A549 (cell line): ENCODE measurements at regions not wholly inside any gene's neighbourhood (a gene's known extent, or its start where the extent isn't known, plus 50 kb on each side); places are given as distances from the start of the nearest gene placed in this dataset.

Source experiments
- ATAC-seq, 2 experiments: fragments of 200-7000 bp in 1 of 2; fragments of >200 bp in 1 of 2; cut with Nextera tagmentation in 1 of 2; cut with Tn5 transposase in 1 of 2; 3 replicates each; pipeline versions ENCODE4 v1.8.0 to v1.9.1; 2018 to 2020; ENCODE audit warnings: mild to moderate bottlenecking in 1 of 2, moderate library complexity in 1 of 2
- CTCF ChIA-PET: fragments of 300-600 bp; sonication (Branson Sonifier 250); formaldehyde crosslinking; extraction: SDS; loops from one replicate; lab custom pipeline; 2021; ENCODE audit warnings: antibody characterized with exemption, inconsistent platforms; lab: Yijun Ruan, JAX
- POLR2A ChIA-PET: fragments of 350-600 bp; formaldehyde crosslinking; extraction: SDS; loops from one replicate; lab custom pipeline; 2021; ENCODE audit warnings: antibody characterized with exemption, inconsistent platforms; lab: Yijun Ruan, JAX
- DNase-seq, 2 experiments: peaks; one replicate each; pipeline versions ENCODE4 v3.0.0 to v3.0.0-alpha.2; 2011 to 2016; ENCODE audit warnings: low read depth in 1 of 2, low spot score in 1 of 2
- FAIRE-seq: peaks from 2 replicates; lab custom pipeline; 2011; peaks lifted over from hg19 to GRCh38; lab: Jason Lieb, UNC
- H3K27ac ChIP-seq, 2 experiments: fragments of >200 bp; sonication (Bioruptor Twin); formaldehyde crosslinking; 3 replicates each; pipeline ENCODE4 v1.5.1; 2016 to 2017
- H3K4me1 ChIP-seq: fragments of >200 bp; sonication (Bioruptor Twin); formaldehyde crosslinking; 3 replicates; pipeline ENCODE4 v1.6.1; 2016
- H3K4me2 ChIP-seq: fragments of >200 bp; sonication (Bioruptor Twin); formaldehyde crosslinking; 3 replicates; pipeline ENCODE4 v1.6.1; 2016
- H3K4me3 ChIP-seq: fragments of >200 bp; sonication (Bioruptor Twin); formaldehyde crosslinking; 3 replicates; pipeline ENCODE4 v1.5.1; 2016
- H3K9me3 ChIP-seq: fragments of >200 bp; sonication (Bioruptor Twin); formaldehyde crosslinking; 3 replicates; pipeline ENCODE4 v1.6.1; 2016
- BHLHE40 ChIP-seq: IDR thresholded peaks from 2 replicates; pipeline ENCODE4 v1.6.1; 2012; ENCODE audit warnings: low read depth, low read length, inconsistent platforms
- CEBPB ChIP-seq, 2 experiments: fragments of >200 bp in 1 of 2; sonication (Bioruptor Twin) in 1 of 2; formaldehyde crosslinking in 1 of 2; IDR thresholded peaks; 2 replicates each; pipeline ENCODE4 v1.6.1; 2012 to 2016
- CHD4 ChIP-seq: fragments of 200-600 bp; sonication (generic); IDR thresholded peaks from 2 replicates; pipeline ENCODE4 v1.6.1; 2016; ENCODE audit warnings: antibody characterized with exemption, mild to moderate bottlenecking, borderline replicate concordance
- EHF ChIP-seq: fragments of 250-450 bp; sonication (Bioruptor Pico); IDR thresholded peaks from 2 replicates; pipeline ENCODE4 v1.5.0; 2020; ENCODE audit warnings: mild to moderate bottlenecking
- ESRRA ChIP-seq: fragments of 150-350 bp; IDR thresholded peaks from 2 replicates; pipeline ENCODE4 v1.6.1; 2014; ENCODE audit warnings: mild to moderate bottlenecking, low read length, borderline replicate concordance
- HDAC2 ChIP-seq: fragments of 200-600 bp; sonication (generic); IDR thresholded peaks from 2 replicates; pipeline ENCODE4 v1.6.1; 2016
- JUNB ChIP-seq: fragments of >200 bp; sonication (Bioruptor Twin); formaldehyde crosslinking; IDR thresholded peaks from 2 replicates; pipeline ENCODE4 v1.6.1; 2016
- MYC ChIP-seq: IDR thresholded peaks from 2 replicates; pipeline ENCODE4 v1.6.1; 2012; ENCODE audit warnings: mild to moderate bottlenecking, inconsistent platforms, low read length, improper control_type of control experiment, borderline replicate concordance
- POLR2AphosphoS2 ChIP-seq: conservative IDR thresholded peaks from 2 replicates; pipeline ENCODE4 v1.6.1; 2012; ENCODE audit warnings: low read length, improper control_type of control experiment, inconsistent platforms
- RARB ChIP-seq: fragments of 250-450 bp; sonication (Bioruptor Pico); IDR thresholded peaks from 2 replicates; pipeline ENCODE4 v1.8.0; 2021; ENCODE audit warnings: mild to moderate bottlenecking, moderate library complexity
- RCOR1 ChIP-seq: fragments of 150-350 bp; IDR thresholded peaks from 2 replicates; pipeline ENCODE4 v1.6.1; 2014; ENCODE audit warnings: antibody characterized with exemption, low read length, low read depth
- RNF2 ChIP-seq: fragments of 200-600 bp; sonication (generic); IDR thresholded peaks from 2 replicates; pipeline ENCODE4 v1.6.1; 2016; ENCODE audit warnings: low read depth, mild to moderate bottlenecking, antibody characterized with exemption, moderate library complexity, borderline replicate concordance
- SREBF2 ChIP-seq: fragments of 450-650 bp; IDR thresholded peaks from 2 replicates; pipeline ENCODE4 v1.6.1; 2014; ENCODE audit warnings: mild to moderate bottlenecking, moderate library complexity
- TFCP2L1 ChIP-seq: fragments of 250-450 bp; sonication (Bioruptor Pico); IDR thresholded peaks from 2 replicates; pipeline ENCODE4 v1.5.0; 2021; ENCODE audit warnings: mild to moderate bottlenecking
- TP53 ChIP-seq: fragments of 250-450 bp; sonication (Bioruptor Pico); IDR thresholded peaks from 2 replicates; pipeline ENCODE4 v1.5.0; 2021; ENCODE audit warnings: mild to moderate bottlenecking, moderate library complexity
- ZC3H11A ChIP-seq: fragments of 450-650 bp; IDR thresholded peaks from 2 replicates; pipeline ENCODE4 v1.6.1; 2014; ENCODE audit warnings: antibody characterized with exemption, mild to moderate bottlenecking
- WGBS: methylation state at CpG from one replicate; pipeline ENCODE4 v1.1.6; 2017; ENCODE audit errors: missing lambda C conversion rate; 5-methylcytosine and 5-hydroxymethylcytosine counted together
- TF ChIP-seq, protein P1 (sequence below): fragments of >200 bp; sonication (Bioruptor Twin); formaldehyde crosslinking; IDR thresholded peaks from 3 replicates; pipeline ENCODE4 v1.5.1; 2016
- TF ChIP-seq, protein P2 (sequence below): IDR thresholded peaks from 2 replicates; pipeline ENCODE4 v1.6.1; 2012
- TF ChIP-seq, protein P3 (sequence below): IDR thresholded peaks from 2 replicates; pipeline ENCODE4 v1.6.1; 2012; ENCODE audit warnings: low read depth, borderline replicate concordance
- TF ChIP-seq, protein P4 (sequence below): IDR thresholded peaks from 2 replicates; pipeline ENCODE4 v1.6.1; 2012
- TF ChIP-seq, protein P5 (sequence below): fragments of 200-600 bp; sonication (generic); IDR thresholded peaks from 2 replicates; pipeline ENCODE4 v1.6.1; 2016; ENCODE audit warnings: antibody characterized with exemption, mild to moderate bottlenecking, moderate library complexity

DNA sequence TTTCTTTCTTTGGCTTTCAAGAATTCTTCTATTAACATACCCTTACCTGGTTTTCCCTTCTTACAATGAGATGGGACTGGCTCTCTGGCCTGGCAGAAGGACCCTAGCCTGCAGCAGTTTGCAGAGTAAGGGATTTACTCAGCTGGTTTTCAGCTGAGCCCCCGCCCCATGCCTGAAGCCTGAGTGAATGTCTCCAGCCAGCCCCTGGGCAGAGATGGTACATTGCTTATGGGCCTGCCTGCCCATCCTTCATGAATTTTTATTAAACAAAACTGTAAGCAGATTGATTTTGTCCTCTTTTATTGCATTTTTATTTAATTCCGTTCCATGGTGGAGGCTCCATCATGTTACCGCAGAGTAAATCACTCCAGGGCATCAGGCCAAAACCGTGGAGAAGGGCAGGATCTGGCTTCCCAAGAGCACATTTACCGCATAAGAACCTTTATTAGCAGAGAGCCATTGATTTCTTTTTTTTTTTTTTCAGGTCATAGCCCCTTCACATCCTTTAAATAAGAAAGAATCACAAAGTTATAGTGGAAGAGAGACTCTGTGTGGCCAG, 316.2 kb downstream of the DHX35 start:
- no peak for DNase-seq
- no peak overlapping the region for H3K4me2 ChIP-seq
- H3K9me3 ChIP-seq, result no peaks in the 10 kb centered on the region
- no peak overlapping the region for H3K4me3 ChIP-seq
- TF ChIP-seq CHD4 (no peak), MYC (no peak), CEBPB (IDR thresholded peaks at IDR 0.05) (no peak), RCOR1 (no peak), SREBF2 (no peak), POLR2AphosphoS2 (no peak), RARB (CRISPR knock-in tag) (no peak), RNF2 (no peak), ESRRA (no peak), BHLHE40 (no peak), JUNB (no peak), ZC3H11A (no peak), EHF (CRISPR knock-in tag) (no peak), TFCP2L1 (CRISPR knock-in tag) (no peak), TP53 (CRISPR knock-in tag) (no peak), HDAC2 (no peak)
- TF ChIP-seq, protein P1, sequence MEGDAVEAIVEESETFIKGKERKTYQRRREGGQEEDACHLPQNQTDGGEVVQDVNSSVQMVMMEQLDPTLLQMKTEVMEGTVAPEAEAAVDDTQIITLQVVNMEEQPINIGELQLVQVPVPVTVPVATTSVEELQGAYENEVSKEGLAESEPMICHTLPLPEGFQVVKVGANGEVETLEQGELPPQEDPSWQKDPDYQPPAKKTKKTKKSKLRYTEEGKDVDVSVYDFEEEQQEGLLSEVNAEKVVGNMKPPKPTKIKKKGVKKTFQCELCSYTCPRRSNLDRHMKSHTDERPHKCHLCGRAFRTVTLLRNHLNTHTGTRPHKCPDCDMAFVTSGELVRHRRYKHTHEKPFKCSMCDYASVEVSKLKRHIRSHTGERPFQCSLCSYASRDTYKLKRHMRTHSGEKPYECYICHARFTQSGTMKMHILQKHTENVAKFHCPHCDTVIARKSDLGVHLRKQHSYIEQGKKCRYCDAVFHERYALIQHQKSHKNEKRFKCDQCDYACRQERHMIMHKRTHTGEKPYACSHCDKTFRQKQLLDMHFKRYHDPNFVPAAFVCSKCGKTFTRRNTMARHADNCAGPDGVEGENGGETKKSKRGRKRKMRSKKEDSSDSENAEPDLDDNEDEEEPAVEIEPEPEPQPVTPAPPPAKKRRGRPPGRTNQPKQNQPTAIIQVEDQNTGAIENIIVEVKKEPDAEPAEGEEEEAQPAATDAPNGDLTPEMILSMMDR, result no peak
- TF ChIP-seq, protein P2, sequence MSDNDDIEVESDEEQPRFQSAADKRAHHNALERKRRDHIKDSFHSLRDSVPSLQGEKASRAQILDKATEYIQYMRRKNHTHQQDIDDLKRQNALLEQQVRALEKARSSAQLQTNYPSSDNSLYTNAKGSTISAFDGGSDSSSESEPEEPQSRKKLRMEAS, result no peak
- TF ChIP-seq, protein P3, sequence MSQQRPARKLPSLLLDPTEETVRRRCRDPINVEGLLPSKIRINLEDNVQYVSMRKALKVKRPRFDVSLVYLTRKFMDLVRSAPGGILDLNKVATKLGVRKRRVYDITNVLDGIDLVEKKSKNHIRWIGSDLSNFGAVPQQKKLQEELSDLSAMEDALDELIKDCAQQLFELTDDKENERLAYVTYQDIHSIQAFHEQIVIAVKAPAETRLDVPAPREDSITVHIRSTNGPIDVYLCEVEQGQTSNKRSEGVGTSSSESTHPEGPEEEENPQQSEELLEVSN, result no peak
- TF ChIP-seq, protein P4, sequence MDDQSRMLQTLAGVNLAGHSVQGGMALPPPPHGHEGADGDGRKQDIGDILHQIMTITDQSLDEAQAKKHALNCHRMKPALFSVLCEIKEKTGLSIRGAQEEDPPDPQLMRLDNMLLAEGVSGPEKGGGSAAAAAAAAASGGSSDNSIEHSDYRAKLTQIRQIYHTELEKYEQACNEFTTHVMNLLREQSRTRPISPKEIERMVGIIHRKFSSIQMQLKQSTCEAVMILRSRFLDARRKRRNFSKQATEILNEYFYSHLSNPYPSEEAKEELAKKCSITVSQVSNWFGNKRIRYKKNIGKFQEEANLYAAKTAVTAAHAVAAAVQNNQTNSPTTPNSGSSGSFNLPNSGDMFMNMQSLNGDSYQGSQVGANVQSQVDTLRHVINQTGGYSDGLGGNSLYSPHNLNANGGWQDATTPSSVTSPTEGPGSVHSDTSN, result no peak
- TF ChIP-seq, all 56 proteins: peak for 0
- 23% methylated on average over 5 of the region's 5 CpGs for WGBS
- FAIRE-seq, result no peak
- Histone ChIP-seq H3K27ac (no peak overlapping the region), H3K4me1 (no peaks in the 10 kb centered on the region)
- CTCF ChIA-PET, result interaction anchor here (0.7 to 2.5 kb wide), 5 partner anchors 10 to 39 kb away, joined by 3 to 8 read pairs (median 4); no protein-coding TSS in a partner anchor
- POLR2A ChIA-PET, result no interaction called here
- no peak for ATAC-seq

DNA sequence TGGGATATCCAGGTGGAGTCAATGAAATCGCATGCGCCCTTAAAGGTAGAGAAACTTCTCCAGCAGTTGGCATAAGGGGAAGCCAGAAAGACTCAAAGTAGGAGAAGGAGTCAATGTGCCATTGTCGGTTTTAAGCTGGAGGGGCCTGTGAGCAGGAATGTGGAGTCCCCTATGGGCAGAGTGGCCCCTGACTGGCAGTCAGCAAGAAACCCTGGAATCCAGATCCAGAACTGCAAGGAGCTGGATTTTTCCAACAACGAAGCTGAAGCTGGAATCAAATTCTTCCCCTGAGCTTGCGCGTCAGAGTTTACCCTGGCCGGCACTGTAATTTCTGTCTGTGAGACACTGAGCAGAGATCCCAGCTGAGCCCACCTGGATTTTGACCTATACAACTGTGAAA, 315.0 kb downstream of the DHX35 start:
- 51% methylated on average over 7 of the region's 7 CpGs for WGBS
- no peak for FAIRE-seq
- ATAC-seq, result no peak
- H3K4me2 ChIP-seq, result no peak overlapping the region
- DNase-seq, result no peak
- ChIA-PET CTCF (interaction anchor here (1.0 to 2.5 kb wide), 4 partner anchors 8 to 22 kb away, joined by 3 to 8 read pairs (median 5); no protein-coding TSS in a partner anchor), POLR2A (no interaction called here)
- TF ChIP-seq, protein P5, sequence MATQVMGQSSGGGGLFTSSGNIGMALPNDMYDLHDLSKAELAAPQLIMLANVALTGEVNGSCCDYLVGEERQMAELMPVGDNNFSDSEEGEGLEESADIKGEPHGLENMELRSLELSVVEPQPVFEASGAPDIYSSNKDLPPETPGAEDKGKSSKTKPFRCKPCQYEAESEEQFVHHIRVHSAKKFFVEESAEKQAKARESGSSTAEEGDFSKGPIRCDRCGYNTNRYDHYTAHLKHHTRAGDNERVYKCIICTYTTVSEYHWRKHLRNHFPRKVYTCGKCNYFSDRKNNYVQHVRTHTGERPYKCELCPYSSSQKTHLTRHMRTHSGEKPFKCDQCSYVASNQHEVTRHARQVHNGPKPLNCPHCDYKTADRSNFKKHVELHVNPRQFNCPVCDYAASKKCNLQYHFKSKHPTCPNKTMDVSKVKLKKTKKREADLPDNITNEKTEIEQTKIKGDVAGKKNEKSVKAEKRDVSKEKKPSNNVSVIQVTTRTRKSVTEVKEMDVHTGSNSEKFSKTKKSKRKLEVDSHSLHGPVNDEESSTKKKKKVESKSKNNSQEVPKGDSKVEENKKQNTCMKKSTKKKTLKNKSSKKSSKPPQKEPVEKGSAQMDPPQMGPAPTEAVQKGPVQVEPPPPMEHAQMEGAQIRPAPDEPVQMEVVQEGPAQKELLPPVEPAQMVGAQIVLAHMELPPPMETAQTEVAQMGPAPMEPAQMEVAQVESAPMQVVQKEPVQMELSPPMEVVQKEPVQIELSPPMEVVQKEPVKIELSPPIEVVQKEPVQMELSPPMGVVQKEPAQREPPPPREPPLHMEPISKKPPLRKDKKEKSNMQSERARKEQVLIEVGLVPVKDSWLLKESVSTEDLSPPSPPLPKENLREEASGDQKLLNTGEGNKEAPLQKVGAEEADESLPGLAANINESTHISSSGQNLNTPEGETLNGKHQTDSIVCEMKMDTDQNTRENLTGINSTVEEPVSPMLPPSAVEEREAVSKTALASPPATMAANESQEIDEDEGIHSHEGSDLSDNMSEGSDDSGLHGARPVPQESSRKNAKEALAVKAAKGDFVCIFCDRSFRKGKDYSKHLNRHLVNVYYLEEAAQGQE, result no peak
- TF ChIP-seq JUNB (no peak), CEBPB (IDR thresholded peaks at IDR 0.05) (no peak)
- no peak overlapping the region for H3K4me3 ChIP-seq
- no peak overlapping the region for H3K27ac ChIP-seq
- H3K4me1 ChIP-seq, result no peaks in the 10 kb centered on the region
- no peaks in the 10 kb centered on the region for H3K9me3 ChIP-seq
